HCT116 (cell line): ENCODE measurements at regions not wholly inside any gene's neighbourhood (a gene's known extent, or its start where the extent isn't known, plus 50 kb on each side); places are given as distances from the start of the nearest gene placed in this dataset.

ENCODE experiments used
- ATAC-seq: fragments of 200-7000 bp; cut with Tn5 transposase; 2 replicates; pipeline ENCODE4 v1.9.1; 2020; ENCODE audit warnings: mild to moderate bottlenecking, moderate library complexity
- BruUV-seq: library from RNA; stranded (reverse); fragments of 400-500 nt; replicated peaks from 2 replicates; lab custom pipeline; 2021; lab: Mats Ljungman, UMichigan
- CTCF ChIA-PET: fragments of 300-600 bp; sonication (Branson Sonifier 250); formaldehyde crosslinking; loops from one replicate; lab custom pipeline; 2021; ENCODE audit warnings: antibody characterized with exemption; lab: Charles Lee
- POLR2A ChIA-PET: fragments of 300-600, 350-600 bp; sonication (Branson Sonifier 250); formaldehyde crosslinking; loops from one replicate; lab custom pipeline; 2021; ENCODE audit warnings: antibody characterized with exemption; lab: Charles Lee
- RAD21 ChIA-PET, 2 experiments: fragments of 300-600 bp; sonication (Branson Sonifier 250); formaldehyde crosslinking; loops; one replicate each; lab custom pipeline; 2023; ENCODE audit warnings: low total read pairs in 2 of 2; ENCODE audit not compliant: uncharacterized antibody in 2 of 2, unreplicated experiment in 2 of 2, low non-redundant PET in 1 of 2; lab: Charles Lee
- DNase-seq: peaks from one replicate; pipeline ENCODE4 v3.0.0-alpha.2; 2010; ENCODE audit warnings: low read depth, low spot score
- H2AFZ ChIP-seq: fragments of 200-600 bp; shearing (Covaris generic), sonication (generic); 2 replicates; pipeline ENCODE4 v1.6.1; 2017; ENCODE audit warnings: low read depth, mixed run types, mixed read lengths, antibody characterized with exemption, low read length; ENCODE audit not compliant: poor library complexity, severe bottlenecking
- H3K27ac ChIP-seq: 2 replicates; pipeline ENCODE4 v1.5.1; 2012; ENCODE audit warnings: low read depth, low read length
- H3K27me3 ChIP-seq: fragments of 200-600 bp; sonication (generic); 2 replicates; pipeline ENCODE4 v1.6.1; 2016; ENCODE audit warnings: mixed run types, low read length, mixed read lengths; ENCODE audit not compliant: insufficient read depth
- H3K36me3 ChIP-seq, 2 experiments: fragments of 200-500 bp in 1 of 2; fragments of 200-600 bp in 1 of 2; sonication (Bioruptor generic) in 1 of 2; sonication (generic) in 1 of 2; 2 replicates each; pipeline versions ENCODE4 v1.5.1 to v1.6.1; 2014 to 2016; ENCODE audit warnings: low read length in 2 of 2, inconsistent platforms in 1 of 2, mixed read lengths in 1 of 2, mixed run types in 1 of 2; ENCODE audit not compliant: insufficient read depth in 2 of 2, control insufficient read depth in 1 of 2
- H3K4me1 ChIP-seq, 2 experiments: fragments of 200-600 bp in 1 of 2; sonication (generic) in 1 of 2; 2 replicates each; pipeline versions ENCODE4 v1.5.1 to v1.6.1; 2012 to 2017; ENCODE audit warnings: low read length in 2 of 2, inconsistent platforms in 1 of 2, mild to moderate bottlenecking in 1 of 2, mixed read lengths in 1 of 2, mixed run types in 1 of 2, moderate library complexity in 1 of 2; ENCODE audit not compliant: insufficient read depth in 2 of 2, control insufficient read depth in 1 of 2
- H3K4me2 ChIP-seq: fragments of 200-600 bp; sonication (generic); 2 replicates; pipeline ENCODE4 v1.6.1; 2017; ENCODE audit warnings: mixed run types, low read length, mixed read lengths
- H3K4me3 ChIP-seq, 2 experiments: fragments of 200-600 bp in 1 of 2; sonication (generic) in 1 of 2; replicated peaks in 1 of 2; 2 replicates each; pipeline ENCODE4 v1.5.1; 2011 to 2016; ENCODE audit warnings: low read length in 2 of 2, control low read depth in 1 of 2, low read depth in 1 of 2, mild to moderate bottlenecking in 1 of 2, mixed read lengths in 1 of 2, mixed run types in 1 of 2
- H3K79me2 ChIP-seq: fragments of 200-600 bp; sonication (generic); 2 replicates; pipeline ENCODE4 v1.6.1; 2017; ENCODE audit warnings: mild to moderate bottlenecking, mixed run types, low read length, moderate library complexity, mixed read lengths; ENCODE audit not compliant: insufficient read depth
- H3K9ac ChIP-seq: fragments of 200-600 bp; sonication (generic); 2 replicates; pipeline ENCODE4 v1.6.1; 2016; ENCODE audit warnings: low read length, mixed read lengths
- H3K9me2 ChIP-seq: fragments of 200-600 bp; sonication (generic), shearing (Covaris generic); 2 replicates; pipeline ENCODE4 v1.6.1; 2017; ENCODE audit warnings: mixed run types, mild to moderate bottlenecking, moderate library complexity; ENCODE audit not compliant: insufficient read depth
- H3K9me3 ChIP-seq, 2 experiments: fragments of 200-500 bp in 1 of 2; fragments of 200-600 bp in 1 of 2; sonication (Bioruptor generic) in 1 of 2; sonication (generic) in 1 of 2; 2 replicates each; pipeline ENCODE4 v1.6.1; 2014 to 2017; ENCODE audit warnings: low read length in 2 of 2, mixed read lengths in 2 of 2, inconsistent platforms in 1 of 2, low read depth in 1 of 2, mild to moderate bottlenecking in 1 of 2, mixed run types in 1 of 2, moderate library complexity in 1 of 2; ENCODE audit not compliant: control insufficient read depth in 1 of 2, insufficient read depth in 1 of 2
- H4K20me1 ChIP-seq: fragments of 200-600 bp; sonication (generic), shearing (Covaris generic); 2 replicates; pipeline ENCODE4 v1.6.1; 2017; ENCODE audit warnings: mixed run types, mild to moderate bottlenecking, moderate library complexity; ENCODE audit not compliant: insufficient read depth
- CEBPB ChIP-seq: IDR thresholded peaks from 2 replicates; pipeline ENCODE4 v1.6.1; 2012; ENCODE audit warnings: low read depth
- EGR1 ChIP-seq: IDR thresholded peaks from 2 replicates; pipeline ENCODE4 v1.6.1; 2012; ENCODE audit warnings: low read depth
- EZH2 ChIP-seq: fragments of 200-600 bp; sonication (generic); IDR thresholded peaks from 2 replicates; pipeline ENCODE4 v1.6.1; 2017; ENCODE audit warnings: antibody characterized with exemption, mixed run types
- FOSL1 ChIP-seq: IDR thresholded peaks from 2 replicates; pipeline ENCODE4 v1.6.1; 2012; ENCODE audit warnings: low read depth
- JUND ChIP-seq: IDR thresholded peaks from 2 replicates; pipeline ENCODE4 v1.6.1; 2012
- POLR2A ChIP-seq: IDR thresholded peaks from 2 replicates; pipeline ENCODE4 v1.7.0; 2011; ENCODE audit warnings: borderline replicate concordance; ENCODE audit not compliant: insufficient read depth, insufficient read length; ENCODE audit errors: extremely low read depth
- RAD21 ChIP-seq: IDR thresholded peaks from 2 replicates; pipeline ENCODE4 v1.6.1; 2012; ENCODE audit warnings: low read depth, mild to moderate bottlenecking
- SIN3A ChIP-seq: IDR thresholded peaks from 2 replicates; pipeline ENCODE4 v1.6.1; 2012; ENCODE audit warnings: low read depth
- SRF ChIP-seq: IDR thresholded peaks from 2 replicates; pipeline ENCODE4 v1.6.1; 2012; ENCODE audit warnings: low read depth
- TCF7L2 ChIP-seq: IDR thresholded peaks from 2 replicates; pipeline ENCODE4 v1.7.0; 2011; ENCODE audit warnings: borderline replicate concordance, inconsistent platforms; ENCODE audit not compliant: insufficient read depth, insufficient read length; ENCODE audit errors: extremely low read depth
- YY1 ChIP-seq: IDR thresholded peaks from 2 replicates; pipeline ENCODE4 v1.6.1; 2011; ENCODE audit warnings: low read length, low read depth, moderate library complexity, mild to moderate bottlenecking; ENCODE audit not compliant: insufficient replicate concordance; ENCODE audit errors: extremely low read depth
- ZFX ChIP-seq: fragments of 450-650 bp; IDR thresholded peaks from 2 replicates; pipeline ENCODE4 v1.6.1; 2017
- ZNF274 ChIP-seq: fragments of 200-500 bp; sonication (Bioruptor generic); IDR thresholded peaks from 2 replicates; pipeline ENCODE4 v1.6.1; 2014; ENCODE audit warnings: mild to moderate bottlenecking, low read depth, low read length, inconsistent platforms
- intact Hi-C: fragments of 100-400 bp; cut with micrococcal nuclease; formaldehyde crosslinking; loops from 2 replicates; pipeline ENCODE4 v1.10.0; 2022
- TF ChIP-seq, protein P1 (sequence below): IDR thresholded peaks from 2 replicates; pipeline ENCODE4 v1.6.1; 2012; ENCODE audit warnings: low read depth
- TF ChIP-seq, protein P2 (sequence below): IDR thresholded peaks from 2 replicates; pipeline ENCODE4 v1.6.1; 2012

DNA sequence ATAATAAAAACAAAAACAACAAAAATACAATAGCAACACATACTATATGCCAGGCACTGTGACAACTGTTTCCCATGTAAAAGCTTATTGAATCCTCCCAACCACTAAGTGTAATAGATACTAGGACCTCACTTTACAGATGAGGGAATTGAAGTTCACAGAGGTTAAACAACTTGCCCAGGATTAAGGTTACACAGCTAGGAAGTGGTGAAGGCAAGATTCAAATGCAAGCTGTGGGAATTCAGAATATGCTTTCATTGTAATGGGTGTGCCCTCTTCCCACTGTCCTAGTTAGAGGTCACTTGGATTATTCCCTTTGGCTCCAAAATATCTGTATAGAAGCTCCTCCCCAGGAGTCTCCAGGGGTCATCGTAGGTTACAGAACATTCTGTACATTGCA lies 231.1 kb downstream of the MREG start:
- ChIA-PET RAD21 (no interaction called here), CTCF (no interaction called here), POLR2A (no interaction called here)
- H4K20me1 ChIP-seq = no peaks in the 10 kb centered on the region
- intact Hi-C loops = no loop called here
- H3K4me3 ChIP-seq = no peak overlapping the region
- H3K27ac ChIP-seq = no peak overlapping the region
- H3K4me2 ChIP-seq = no peak overlapping the region
- H3K9me3 ChIP-seq = no peaks in the 10 kb centered on the region
- no peaks in the 10 kb centered on the region for H3K4me1 ChIP-seq
- no TSS peak for BruUV-seq
- no peaks in the 10 kb centered on the region for H3K9me2 ChIP-seq
- DNase-seq = no peak
- ATAC-seq = no peak
- no peaks in the 10 kb centered on the region for H3K36me3 ChIP-seq
- TF ChIP-seq, protein P1, sequence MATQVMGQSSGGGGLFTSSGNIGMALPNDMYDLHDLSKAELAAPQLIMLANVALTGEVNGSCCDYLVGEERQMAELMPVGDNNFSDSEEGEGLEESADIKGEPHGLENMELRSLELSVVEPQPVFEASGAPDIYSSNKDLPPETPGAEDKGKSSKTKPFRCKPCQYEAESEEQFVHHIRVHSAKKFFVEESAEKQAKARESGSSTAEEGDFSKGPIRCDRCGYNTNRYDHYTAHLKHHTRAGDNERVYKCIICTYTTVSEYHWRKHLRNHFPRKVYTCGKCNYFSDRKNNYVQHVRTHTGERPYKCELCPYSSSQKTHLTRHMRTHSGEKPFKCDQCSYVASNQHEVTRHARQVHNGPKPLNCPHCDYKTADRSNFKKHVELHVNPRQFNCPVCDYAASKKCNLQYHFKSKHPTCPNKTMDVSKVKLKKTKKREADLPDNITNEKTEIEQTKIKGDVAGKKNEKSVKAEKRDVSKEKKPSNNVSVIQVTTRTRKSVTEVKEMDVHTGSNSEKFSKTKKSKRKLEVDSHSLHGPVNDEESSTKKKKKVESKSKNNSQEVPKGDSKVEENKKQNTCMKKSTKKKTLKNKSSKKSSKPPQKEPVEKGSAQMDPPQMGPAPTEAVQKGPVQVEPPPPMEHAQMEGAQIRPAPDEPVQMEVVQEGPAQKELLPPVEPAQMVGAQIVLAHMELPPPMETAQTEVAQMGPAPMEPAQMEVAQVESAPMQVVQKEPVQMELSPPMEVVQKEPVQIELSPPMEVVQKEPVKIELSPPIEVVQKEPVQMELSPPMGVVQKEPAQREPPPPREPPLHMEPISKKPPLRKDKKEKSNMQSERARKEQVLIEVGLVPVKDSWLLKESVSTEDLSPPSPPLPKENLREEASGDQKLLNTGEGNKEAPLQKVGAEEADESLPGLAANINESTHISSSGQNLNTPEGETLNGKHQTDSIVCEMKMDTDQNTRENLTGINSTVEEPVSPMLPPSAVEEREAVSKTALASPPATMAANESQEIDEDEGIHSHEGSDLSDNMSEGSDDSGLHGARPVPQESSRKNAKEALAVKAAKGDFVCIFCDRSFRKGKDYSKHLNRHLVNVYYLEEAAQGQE = no peak
- TF ChIP-seq FOSL1 (no peak), ZFX (no peak), JUND (no peak), CEBPB (no peak), SRF (no peak), YY1 (no peak), EZH2 (no peak), SIN3A (no peak), RAD21 (no peak), ZNF274 (no peak), EGR1 (no peak), POLR2A (no peak), TCF7L2 (no peak)
- TF ChIP-seq, protein P2, sequence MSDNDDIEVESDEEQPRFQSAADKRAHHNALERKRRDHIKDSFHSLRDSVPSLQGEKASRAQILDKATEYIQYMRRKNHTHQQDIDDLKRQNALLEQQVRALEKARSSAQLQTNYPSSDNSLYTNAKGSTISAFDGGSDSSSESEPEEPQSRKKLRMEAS = no peak
- H3K27me3 ChIP-seq = no peaks in the 10 kb centered on the region
- no peaks in the 10 kb centered on the region for H3K79me2 ChIP-seq
- H2AFZ ChIP-seq = no peak overlapping the region
- no peak overlapping the region for H3K9ac ChIP-seq
